ENCODE measurements at regions not wholly inside any gene's neighbourhood (a gene's known extent, or its start where the extent isn't known, plus 50 kb on each side); places are given as distances from the start of the nearest gene placed in this dataset.

DNA sequence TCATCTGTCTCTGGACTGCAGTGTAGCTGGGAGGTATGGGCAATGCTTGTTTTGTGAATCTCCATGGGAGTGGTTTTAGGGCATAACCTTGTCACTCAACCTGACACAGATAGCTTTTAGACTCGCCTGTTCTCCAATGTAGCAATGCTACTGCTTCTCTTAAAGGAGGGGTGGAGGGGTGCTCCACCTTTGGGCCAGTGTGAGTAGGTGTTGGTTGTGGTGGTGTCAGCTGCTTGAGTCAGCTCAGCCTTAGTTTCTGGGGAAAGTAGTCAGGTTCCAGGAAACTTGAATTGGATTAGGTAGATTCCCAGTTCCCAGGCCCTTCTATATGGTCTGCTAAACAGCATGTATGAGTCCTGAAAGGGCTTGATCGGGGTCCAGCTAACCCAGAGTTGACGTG is 91.1 kb upstream of the PLPPR1 start:
- TF ChIP-seq, protein P1, sequence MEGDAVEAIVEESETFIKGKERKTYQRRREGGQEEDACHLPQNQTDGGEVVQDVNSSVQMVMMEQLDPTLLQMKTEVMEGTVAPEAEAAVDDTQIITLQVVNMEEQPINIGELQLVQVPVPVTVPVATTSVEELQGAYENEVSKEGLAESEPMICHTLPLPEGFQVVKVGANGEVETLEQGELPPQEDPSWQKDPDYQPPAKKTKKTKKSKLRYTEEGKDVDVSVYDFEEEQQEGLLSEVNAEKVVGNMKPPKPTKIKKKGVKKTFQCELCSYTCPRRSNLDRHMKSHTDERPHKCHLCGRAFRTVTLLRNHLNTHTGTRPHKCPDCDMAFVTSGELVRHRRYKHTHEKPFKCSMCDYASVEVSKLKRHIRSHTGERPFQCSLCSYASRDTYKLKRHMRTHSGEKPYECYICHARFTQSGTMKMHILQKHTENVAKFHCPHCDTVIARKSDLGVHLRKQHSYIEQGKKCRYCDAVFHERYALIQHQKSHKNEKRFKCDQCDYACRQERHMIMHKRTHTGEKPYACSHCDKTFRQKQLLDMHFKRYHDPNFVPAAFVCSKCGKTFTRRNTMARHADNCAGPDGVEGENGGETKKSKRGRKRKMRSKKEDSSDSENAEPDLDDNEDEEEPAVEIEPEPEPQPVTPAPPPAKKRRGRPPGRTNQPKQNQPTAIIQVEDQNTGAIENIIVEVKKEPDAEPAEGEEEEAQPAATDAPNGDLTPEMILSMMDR (IDR thresholded peaks at IDR 0.05; ENCODE audit: low read length), result no peak
- no peak for TF ChIP-seq EZH2phosphoT487 (IDR thresholded peaks at IDR 0.05; ENCODE audit: low read length)
